Neural cell (in vitro differentiated cells): ENCODE measurements at regions not wholly inside any gene's neighbourhood (a gene's known extent, or its start where the extent isn't known, plus 50 kb on each side); places are given as distances from the start of the nearest gene placed in this dataset.

Source experiments
- EP300 ChIP-seq: fragments of 450-650 bp; conservative IDR thresholded peaks from 2 replicates; pipeline ENCODE4 v1.6.1; 2014; ENCODE audit warnings: antibody characterized with exemption, mild to moderate bottlenecking, moderate library complexity; ENCODE audit not compliant: poor library complexity, severe bottlenecking
- EZH2 ChIP-seq: fragments of 200-600, 300-800 bp; shearing (Covaris generic), sonication (generic); IDR thresholded peaks from 2 replicates; pipeline ENCODE4 v1.6.1; 2014; ENCODE audit warnings: antibody characterized with exemption, low read length, borderline replicate concordance, mild to moderate bottlenecking; ENCODE audit not compliant: insufficient read depth, poor library complexity, severe bottlenecking
- MXI1 ChIP-seq: fragments of 450-650 bp; conservative IDR thresholded peaks from 2 replicates; pipeline ENCODE4 v1.6.1; 2014; ENCODE audit warnings: antibody characterized with exemption, mild to moderate bottlenecking; ENCODE audit not compliant: poor library complexity, severe bottlenecking
- POLR2AphosphoS5 ChIP-seq: IDR thresholded peaks from 2 replicates; pipeline ENCODE4 v1.6.1; 2012
- TAF1 ChIP-seq: IDR thresholded peaks from 2 replicates; pipeline ENCODE4 v1.6.1; 2012; ENCODE audit warnings: low read depth
- TF ChIP-seq, protein P1 (sequence below): fragments of 450-650 bp; IDR thresholded peaks from 2 replicates; pipeline ENCODE4 v1.5.1; 2014; ENCODE audit warnings: antibody characterized with exemption, mild to moderate bottlenecking, moderate library complexity; ENCODE audit not compliant: poor library complexity, severe bottlenecking
- TF ChIP-seq, protein P2 (sequence below): IDR thresholded peaks from 2 replicates; pipeline ENCODE4 v1.6.1; 2012; ENCODE audit warnings: borderline replicate concordance

DNA sequence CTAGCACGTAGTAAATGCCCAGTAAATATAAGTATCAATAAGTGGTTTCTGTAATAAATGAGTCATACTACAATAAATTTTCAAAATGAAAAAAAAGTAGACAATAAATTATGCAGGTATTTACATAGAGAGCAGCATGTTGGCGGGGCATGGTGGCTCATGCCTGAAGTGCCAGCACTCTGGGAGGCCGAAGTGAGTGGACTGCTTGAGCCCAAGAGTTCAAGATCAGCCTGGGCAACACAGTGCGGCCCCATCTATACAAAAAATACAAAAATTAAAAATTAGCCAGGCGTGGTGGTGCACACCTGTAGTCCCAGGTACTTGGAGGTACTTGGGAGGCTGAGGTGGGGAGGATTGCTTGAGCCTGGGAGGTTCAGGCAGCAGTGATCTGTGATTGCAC, 509.3 kb upstream of the KLF6 start:
- TF ChIP-seq POLR2AphosphoS5 (no peak), MXI1 (no peak), TAF1 (no peak), EZH2 (no peak), EP300 (no peak)
- TF ChIP-seq, protein P1, sequence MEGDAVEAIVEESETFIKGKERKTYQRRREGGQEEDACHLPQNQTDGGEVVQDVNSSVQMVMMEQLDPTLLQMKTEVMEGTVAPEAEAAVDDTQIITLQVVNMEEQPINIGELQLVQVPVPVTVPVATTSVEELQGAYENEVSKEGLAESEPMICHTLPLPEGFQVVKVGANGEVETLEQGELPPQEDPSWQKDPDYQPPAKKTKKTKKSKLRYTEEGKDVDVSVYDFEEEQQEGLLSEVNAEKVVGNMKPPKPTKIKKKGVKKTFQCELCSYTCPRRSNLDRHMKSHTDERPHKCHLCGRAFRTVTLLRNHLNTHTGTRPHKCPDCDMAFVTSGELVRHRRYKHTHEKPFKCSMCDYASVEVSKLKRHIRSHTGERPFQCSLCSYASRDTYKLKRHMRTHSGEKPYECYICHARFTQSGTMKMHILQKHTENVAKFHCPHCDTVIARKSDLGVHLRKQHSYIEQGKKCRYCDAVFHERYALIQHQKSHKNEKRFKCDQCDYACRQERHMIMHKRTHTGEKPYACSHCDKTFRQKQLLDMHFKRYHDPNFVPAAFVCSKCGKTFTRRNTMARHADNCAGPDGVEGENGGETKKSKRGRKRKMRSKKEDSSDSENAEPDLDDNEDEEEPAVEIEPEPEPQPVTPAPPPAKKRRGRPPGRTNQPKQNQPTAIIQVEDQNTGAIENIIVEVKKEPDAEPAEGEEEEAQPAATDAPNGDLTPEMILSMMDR: no peak
- TF ChIP-seq, protein P2, sequence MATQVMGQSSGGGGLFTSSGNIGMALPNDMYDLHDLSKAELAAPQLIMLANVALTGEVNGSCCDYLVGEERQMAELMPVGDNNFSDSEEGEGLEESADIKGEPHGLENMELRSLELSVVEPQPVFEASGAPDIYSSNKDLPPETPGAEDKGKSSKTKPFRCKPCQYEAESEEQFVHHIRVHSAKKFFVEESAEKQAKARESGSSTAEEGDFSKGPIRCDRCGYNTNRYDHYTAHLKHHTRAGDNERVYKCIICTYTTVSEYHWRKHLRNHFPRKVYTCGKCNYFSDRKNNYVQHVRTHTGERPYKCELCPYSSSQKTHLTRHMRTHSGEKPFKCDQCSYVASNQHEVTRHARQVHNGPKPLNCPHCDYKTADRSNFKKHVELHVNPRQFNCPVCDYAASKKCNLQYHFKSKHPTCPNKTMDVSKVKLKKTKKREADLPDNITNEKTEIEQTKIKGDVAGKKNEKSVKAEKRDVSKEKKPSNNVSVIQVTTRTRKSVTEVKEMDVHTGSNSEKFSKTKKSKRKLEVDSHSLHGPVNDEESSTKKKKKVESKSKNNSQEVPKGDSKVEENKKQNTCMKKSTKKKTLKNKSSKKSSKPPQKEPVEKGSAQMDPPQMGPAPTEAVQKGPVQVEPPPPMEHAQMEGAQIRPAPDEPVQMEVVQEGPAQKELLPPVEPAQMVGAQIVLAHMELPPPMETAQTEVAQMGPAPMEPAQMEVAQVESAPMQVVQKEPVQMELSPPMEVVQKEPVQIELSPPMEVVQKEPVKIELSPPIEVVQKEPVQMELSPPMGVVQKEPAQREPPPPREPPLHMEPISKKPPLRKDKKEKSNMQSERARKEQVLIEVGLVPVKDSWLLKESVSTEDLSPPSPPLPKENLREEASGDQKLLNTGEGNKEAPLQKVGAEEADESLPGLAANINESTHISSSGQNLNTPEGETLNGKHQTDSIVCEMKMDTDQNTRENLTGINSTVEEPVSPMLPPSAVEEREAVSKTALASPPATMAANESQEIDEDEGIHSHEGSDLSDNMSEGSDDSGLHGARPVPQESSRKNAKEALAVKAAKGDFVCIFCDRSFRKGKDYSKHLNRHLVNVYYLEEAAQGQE: no peak
